ENCODE measurements at regions not wholly inside any gene's neighbourhood (a gene's known extent, or its start where the extent isn't known, plus 50 kb on each side); places are given as distances from the start of the nearest gene placed in this dataset.

- intact Hi-C loops (cut with micrococcal nuclease; ENCODE audit: unreplicated experiment): no loop called here
- 44% methylated on average over 7 of the region's 7 CpGs for WGBS (ENCODE audit: insufficient coverage, insufficient replicate concordance, low lambda C conversion rate, missing lambda C conversion rate)
- SMC1A ChIA-PET (ENCODE audit: uncharacterized antibody, unreplicated experiment): no interaction called here
These were observed 65.1 kb upstream of the CTLA4 start for GRCh38 chr2:203802342-203803052.

More at GRCh38 chr2:203802342-203803052, 65.1 kb upstream of the CTLA4 start:
- Histone ChIP-seq H3K27me3 (replicated peaks in 1 of 2; ENCODE audit: control insufficient read depth in 2 of 2, insufficient read depth in 2 of 2, low read length in 1 of 2) (no peaks in the 10 kb centered on the region; a peak in 1 of 4 replicates), H3K4me3 (no peak overlapping the region), H3K4me2 (ENCODE audit: control insufficient read depth, insufficient read depth) (no peak overlapping the region), H3K4me1 (ENCODE audit: control insufficient read depth, insufficient read depth, low read length) (peaks cover 17% of the 10 kb centered on the region), H3K79me2 (ENCODE audit: control insufficient read depth, insufficient read depth, low read length) (no peaks in the 10 kb centered on the region), H2AFZ (ENCODE audit: control insufficient read depth, low read depth, low read length) (no peak overlapping the region), H3K36me3 (ENCODE audit: control insufficient read depth in 2 of 2, insufficient read depth in 2 of 2, low read length in 1 of 2) (no peaks in the 10 kb centered on the region), H3K27ac (ENCODE audit: control insufficient read depth, insufficient read depth) (no peak overlapping the region), H3K9me3 (replicated peaks; ENCODE audit: control insufficient read depth, insufficient read depth, low read length) (peaks cover 10% of the 10 kb centered on the region), H3K9ac (ENCODE audit: control insufficient read depth, insufficient read depth, low read length) (no peak overlapping the region), H4K20me1 (ENCODE audit: control insufficient read depth, insufficient read depth) (no peaks in the 10 kb centered on the region)
- ChIA-PET CTCF (interaction anchor here (1.7 kb wide), 1 partner anchor 13 kb away, joined by 6 read pairs; no protein-coding TSS in a partner anchor), RAD21 (ENCODE audit: unreplicated experiment) (no interaction called here), POLR2A (no interaction called here)
- FAIRE-seq (no peak), ATAC-seq (peak; percentile 11; the same call in 2 of the 3 replicates), DNase-seq (ENCODE audit: low read depth, low spot score) (no peak)
- in situ Hi-C loops (cut with MboI): loop anchor here (25.0 kb wide), 2 partner anchors 565 to 1215 kb away; partner anchors contain the start of gene CYP20A1
- no TSS peak for BruUV-seq (replicated peaks)
- TF ChIP-seq, protein P1, sequence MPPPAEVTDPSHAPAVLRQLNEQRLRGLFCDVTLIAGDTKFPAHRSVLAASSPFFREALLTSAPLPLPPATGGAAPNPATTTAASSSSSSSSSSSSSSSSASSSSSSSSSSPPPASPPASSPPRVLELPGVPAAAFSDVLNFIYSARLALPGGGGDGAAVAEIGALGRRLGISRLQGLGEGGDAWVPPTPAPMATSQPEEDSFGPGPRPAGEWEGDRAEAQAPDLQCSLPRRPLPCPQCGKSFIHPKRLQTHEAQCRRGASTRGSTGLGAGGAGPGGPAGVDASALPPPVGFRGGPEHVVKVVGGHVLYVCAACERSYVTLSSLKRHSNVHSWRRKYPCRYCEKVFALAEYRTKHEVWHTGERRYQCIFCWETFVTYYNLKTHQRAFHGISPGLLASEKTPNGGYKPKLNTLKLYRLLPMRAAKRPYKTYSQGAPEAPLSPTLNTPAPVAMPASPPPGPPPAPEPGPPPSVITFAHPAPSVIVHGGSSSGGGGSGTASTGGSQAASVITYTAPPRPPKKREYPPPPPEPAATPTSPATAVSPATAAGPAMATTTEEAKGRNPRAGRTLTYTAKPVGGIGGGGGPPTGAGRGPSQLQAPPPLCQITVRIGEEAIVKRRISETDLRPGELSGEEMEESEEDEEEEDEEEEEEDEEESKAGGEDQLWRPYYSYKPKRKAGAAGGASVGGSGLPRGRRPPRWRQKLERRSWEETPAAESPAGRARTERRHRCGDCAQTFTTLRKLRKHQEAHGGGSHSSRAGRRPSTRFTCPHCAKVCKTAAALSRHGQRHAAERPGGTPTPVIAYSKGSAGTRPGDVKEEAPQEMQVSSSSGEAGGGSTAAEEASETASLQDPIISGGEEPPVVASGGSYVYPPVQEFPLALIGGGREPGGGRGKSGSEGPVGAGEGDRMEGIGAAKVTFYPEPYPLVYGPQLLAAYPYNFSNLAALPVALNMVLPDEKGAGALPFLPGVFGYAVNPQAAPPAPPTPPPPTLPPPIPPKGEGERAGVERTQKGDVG (CRISPR knock-in tag; IDR thresholded peaks at IDR 0.05): no peak
- TF ChIP-seq CEBPZ (IDR thresholded peaks at IDR 0.05; ENCODE audit: low read depth, low read length) (no peak), RUNX3 (IDR thresholded peaks at IDR 0.05; ENCODE audit: low read length) (peak; percentile 21), ZBTB40 (IDR thresholded peaks at IDR 0.05; ENCODE audit: borderline replicate concordance) (no peak), ATF2 (IDR thresholded peaks at IDR 0.05; ENCODE audit: low read length) (0 out of 2 replicates have a peak, but pooled peaks have one; percentile 17)
